ENCODE measurements at regions not wholly inside any gene's neighbourhood (a gene's known extent, or its start where the extent isn't known, plus 50 kb on each side); places are given as distances from the start of the nearest gene placed in this dataset.

DNA sequence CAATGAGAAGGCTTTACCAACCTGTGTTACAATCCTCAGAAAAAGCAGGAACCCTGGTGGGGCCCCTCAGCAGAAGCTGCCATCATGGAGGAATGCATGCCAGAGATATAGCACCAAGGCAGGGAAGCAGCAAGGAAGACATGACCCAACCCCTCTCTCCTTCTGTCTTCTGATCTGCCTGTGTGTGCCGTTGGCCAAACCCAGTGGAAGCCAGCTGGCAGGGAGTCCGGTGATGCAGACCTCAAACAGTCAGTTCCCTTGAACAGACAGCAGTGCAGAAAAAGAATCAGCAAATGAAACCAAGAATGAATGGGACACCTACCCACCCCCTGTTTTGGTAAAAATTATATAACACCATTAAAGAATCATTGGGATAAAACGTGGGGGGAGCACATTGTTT is 234.2 kb downstream of the ZNF608 start:
- TF ChIP-seq, protein P1, sequence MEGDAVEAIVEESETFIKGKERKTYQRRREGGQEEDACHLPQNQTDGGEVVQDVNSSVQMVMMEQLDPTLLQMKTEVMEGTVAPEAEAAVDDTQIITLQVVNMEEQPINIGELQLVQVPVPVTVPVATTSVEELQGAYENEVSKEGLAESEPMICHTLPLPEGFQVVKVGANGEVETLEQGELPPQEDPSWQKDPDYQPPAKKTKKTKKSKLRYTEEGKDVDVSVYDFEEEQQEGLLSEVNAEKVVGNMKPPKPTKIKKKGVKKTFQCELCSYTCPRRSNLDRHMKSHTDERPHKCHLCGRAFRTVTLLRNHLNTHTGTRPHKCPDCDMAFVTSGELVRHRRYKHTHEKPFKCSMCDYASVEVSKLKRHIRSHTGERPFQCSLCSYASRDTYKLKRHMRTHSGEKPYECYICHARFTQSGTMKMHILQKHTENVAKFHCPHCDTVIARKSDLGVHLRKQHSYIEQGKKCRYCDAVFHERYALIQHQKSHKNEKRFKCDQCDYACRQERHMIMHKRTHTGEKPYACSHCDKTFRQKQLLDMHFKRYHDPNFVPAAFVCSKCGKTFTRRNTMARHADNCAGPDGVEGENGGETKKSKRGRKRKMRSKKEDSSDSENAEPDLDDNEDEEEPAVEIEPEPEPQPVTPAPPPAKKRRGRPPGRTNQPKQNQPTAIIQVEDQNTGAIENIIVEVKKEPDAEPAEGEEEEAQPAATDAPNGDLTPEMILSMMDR (optimal IDR thresholded peaks at IDR 0.05 in 1 of 3, IDR thresholded peaks at IDR 0.05 in 1 of 3, conservative IDR thresholded peaks at IDR 0.05 in 1 of 3; ENCODE audit: extremely low read depth in 1 of 3, insufficient read depth in 2 of 3, low read length in 3 of 3) = no peak
- no peak for TF ChIP-seq EZH2 (IDR thresholded peaks at IDR 0.05; ENCODE audit: low read length)

Data from keratinocyte (primary cell).